Ramos (cell line): ENCODE measurements at regions not wholly inside any gene's neighbourhood (a gene's known extent, or its start where the extent isn't known, plus 50 kb on each side); places are given as distances from the start of the nearest gene placed in this dataset.

Experiments used
- in situ Hi-C: fragments of 300-500 bp; cut with MboI; formaldehyde crosslinking; loops from one replicate; pipeline ENCODE4 v1.14.3; 2022; ENCODE audit warnings: low sequenced_read_pairs; ENCODE audit not compliant: unreplicated experiment

DNA sequence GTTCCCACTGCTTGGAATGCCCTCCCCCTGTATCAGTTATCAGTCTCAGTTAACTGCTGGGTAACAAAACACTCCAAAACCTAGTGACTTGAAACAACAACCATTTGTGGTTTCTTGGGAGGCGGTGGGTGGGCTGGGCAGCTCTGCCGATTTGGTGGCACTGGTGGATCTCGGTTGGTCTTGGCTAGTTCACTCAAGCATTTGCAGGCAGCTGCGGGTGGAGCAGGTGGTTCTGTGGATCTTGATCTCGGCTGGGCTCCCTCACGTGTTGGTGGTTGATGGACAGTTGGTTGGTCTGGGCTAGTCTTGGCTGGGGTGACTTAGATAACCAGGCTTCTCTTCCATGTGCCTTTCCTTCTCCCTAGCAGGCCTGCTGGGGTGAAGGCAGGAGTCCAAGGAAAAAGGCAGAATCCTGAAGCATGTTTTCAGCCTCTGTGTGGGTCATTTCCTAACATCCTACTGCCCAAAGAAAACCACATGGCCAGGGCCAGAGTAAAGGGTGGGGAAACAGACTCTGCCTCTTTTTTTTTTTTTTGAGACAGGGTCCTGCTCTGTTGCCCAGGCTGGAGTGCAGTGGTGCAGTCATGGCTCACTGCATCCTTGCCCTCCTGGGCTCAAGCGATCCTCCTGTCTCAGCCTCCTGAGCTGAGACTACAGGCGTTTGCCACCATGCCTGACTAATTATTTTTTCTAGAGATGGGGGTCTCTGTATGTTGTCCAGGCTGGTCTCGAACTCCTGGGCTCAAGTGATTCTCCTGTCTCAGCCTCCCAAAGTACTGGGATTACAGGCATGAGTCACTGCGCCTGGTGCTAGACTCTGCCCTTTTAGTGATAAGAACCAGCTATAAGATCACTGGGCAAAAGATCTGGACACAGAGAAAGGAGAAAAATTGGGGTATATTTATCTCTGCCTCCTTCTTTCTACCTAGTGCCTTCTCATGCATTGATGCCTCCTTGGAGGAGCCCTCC lies 183.7 kb downstream of the RGS3 start:
- in situ Hi-C loops = no loop called here

DNA sequence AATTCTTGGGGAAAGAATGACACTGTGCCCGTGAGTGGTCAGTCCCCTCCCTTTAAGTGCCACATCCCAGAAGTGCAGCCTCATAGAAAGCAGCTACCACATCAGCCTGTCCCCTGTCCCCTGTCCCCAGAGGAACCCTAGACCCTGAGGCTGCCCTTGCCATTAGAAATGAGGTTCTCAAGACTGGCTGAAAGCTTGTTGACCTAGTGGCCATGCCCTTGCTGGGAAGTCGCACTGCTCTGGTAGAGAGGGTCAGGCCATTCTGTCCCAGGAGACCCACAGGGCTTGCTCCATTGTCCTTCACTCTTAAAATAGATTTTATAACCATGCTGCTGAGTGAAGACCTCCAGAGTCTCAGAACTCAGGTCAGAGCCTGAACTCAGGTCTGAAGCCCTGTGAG lies 184.5 kb downstream of the RGS3 start:
- in situ Hi-C loops = no loop called here

DNA sequence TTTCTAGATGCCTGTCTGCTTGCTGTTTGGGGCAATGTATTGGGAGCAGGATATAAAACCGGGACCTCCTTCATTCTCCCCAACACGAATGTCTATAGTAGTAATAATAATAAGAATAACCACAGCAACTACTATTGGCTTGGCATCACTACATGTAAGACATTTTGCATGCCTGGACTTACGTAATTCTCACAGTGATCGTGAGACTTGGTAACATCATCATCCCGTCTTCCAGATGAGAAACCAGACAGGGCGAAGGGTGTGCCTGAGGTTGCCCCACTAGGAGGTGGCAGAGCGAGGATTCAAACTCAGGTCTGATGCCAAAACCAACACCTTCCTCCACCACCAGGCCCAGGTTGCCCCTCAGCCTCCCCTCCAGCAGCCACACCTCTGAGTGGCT lies 185.1 kb downstream of the RGS3 start:
- in situ Hi-C loops = no loop called here

DNA sequence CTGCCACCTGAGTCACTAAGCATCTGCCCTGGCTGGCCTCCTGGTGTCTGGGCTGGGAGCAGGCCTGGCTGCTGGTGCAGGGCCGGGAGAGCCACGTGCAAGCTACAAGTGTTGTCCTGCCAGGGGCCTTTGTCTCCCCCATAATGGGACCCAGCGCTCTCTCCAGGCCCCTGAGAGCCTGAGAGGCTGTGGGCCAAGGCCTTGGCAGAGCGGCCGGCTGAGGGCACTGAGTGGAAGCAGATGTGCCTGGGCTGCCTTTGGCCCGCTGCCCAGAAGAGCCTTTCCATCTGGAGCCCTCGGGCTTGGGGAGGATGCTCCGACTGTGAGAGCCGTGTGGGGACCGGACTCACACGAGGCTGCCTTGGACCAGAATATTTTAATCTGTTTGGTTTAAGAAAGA lies 185.5 kb downstream of the RGS3 start:
- in situ Hi-C loops = no loop called here

DNA sequence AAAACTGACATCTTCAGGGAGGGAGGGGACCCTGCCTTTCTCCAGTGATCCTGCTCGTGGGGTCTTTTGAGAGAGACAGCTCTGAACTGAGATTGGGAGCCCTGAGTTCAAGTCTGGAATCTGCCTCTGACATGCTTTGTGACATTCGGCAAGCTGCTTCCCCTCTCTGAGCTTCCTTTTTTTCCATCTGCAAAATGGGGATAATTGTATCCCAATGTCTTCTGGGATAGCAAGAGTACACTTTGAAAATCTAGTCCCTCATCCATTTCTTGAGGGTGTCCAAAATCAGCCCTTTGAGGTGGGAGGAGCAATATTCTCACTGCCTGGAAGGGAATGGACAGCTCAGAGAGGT lies 186.3 kb downstream of the RGS3 start:
- in situ Hi-C loops = no loop called here

DNA sequence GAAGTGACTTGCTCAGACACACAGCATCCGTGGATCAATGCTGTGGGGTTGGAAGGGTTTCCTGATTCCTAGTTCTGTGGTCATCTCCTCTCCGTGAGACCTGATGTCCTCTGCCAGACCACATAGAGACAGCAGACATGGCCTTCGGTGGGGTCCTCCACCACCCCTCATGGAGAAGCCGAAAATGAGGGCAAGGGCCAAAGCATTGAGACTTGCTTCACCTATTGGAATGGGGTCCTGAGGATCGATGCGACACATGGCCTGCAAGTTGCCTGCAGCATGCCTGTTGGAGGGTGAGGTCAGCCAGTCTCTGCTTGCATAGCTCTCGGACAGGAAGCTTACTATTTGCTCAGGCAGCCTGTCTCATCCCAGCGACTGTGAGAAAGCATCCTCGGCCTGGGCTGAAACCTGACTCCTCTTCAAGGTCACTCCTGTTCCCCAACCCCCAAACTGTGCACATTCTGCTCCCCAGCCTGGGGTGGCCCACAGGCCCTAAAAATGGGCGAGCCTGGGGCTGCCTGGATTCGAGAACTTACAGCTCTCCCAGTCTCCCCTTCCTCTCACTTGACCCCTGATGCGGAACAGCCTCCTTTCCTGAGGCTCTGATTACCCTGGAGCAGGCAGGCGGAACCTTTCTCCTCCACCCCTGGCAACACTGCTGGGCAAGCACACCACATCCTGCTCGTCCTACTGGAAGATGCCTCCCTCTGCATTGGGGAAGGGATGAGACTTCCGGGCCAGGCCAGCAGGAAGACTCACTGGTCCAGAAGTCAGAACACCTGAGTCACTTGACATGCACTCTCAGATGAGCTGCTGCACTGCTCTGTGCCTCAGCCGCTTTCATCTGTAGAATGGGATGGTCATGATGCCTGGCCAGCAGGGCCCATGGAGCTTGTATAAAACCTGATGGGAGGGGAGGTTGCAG lies 186.9 kb downstream of the RGS3 start:
- in situ Hi-C loops = no loop called here

DNA sequence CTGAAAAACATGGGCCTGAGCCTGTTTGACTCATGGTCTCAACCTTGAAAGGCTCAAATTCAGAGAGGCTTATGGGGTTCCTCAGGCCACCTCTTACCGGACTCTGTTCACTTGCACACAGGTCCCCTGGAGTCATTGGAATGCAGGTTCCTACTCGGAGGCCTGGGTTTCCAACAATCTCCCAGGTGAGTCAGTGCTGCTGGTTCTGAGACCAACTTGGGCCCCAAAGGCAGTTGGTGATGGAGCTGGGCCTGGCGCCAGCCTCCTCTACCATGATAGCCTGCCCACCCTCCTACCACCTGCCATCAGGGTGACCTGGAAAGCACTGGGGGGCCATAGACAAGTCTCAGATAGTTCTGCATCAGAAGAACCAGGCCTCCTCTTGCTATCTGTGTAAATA lies 188.4 kb downstream of the RGS3 start:
- in situ Hi-C loops = no loop called here

DNA sequence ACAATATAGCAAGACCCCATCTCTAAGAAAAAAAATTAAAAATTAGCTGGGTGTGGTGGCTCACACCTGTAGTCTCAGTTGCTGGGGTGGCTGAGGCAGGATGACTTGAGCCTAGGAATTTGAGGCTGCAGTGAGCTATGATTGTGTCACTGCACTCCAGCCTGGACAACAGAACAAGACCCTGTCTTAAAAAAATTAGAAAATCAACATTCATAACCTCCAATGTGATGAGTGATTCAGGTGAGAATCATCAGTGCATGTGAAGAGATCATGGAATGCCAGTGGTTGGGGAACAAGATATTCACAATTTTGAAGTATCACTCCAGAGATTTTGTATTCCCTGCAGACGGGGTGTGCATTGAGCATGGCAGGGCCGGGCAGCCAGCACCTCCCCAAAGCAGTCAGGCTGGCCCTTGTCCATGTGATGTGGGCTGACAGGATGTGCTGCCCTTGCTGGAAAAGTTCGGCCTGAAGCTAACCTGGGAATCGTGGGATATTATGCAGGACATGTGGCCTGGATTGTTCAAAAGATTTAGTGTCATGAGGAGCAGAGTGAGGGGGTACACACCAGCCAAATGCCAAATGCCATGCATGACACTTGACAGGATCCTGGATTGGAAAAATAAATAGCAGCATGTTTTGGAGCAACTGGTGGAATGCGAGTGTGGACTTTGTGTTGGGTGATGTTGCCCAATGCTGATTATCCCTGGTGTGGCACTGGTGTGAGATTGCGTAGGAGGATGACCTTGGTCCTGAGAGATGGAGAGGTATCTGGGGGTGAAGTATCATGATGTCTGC lies 189.0 kb downstream of the RGS3 start:
- in situ Hi-C loops = no loop called here

DNA sequence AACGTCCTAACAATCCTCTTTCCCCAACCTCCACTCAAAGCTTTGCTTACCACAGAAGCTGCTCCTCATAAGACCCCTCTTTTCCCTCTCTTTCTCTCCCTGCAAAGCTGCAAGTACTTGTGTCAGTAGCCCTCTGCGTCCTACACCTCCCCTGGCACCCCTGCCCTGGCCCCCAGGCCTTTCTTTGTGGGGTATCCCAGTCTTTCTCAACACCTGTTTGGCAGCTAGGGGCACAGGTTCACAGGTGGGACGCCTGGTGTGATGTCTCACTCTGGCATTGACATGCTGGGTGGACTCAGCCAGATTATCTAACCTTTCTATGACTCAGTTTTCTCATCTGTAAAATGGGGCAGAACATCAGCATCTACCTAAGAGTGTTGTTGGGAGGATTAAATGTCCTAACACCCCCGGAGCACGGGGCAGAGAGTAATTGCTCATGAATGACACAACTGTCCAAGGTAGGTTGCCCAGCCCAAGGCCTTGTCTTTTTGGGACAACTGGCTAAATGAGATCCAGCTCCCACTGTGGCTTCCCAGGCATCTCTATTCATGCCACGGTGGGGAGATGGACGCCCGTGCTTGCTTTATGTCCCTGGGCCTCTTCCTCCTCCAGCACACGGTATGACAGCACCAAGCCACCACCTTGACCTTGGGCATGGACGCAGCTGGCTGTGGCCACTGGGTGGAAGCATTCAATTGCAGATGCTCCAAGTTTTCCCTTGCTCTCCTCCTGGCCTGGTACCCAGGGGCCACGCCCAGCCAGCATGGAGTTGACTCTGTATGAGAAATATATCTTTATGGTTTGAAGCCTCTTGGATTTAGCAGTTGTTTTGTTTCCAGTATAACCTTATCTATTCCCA lies 190.4 kb downstream of the RGS3 start:
- in situ Hi-C loops = no loop called here

DNA sequence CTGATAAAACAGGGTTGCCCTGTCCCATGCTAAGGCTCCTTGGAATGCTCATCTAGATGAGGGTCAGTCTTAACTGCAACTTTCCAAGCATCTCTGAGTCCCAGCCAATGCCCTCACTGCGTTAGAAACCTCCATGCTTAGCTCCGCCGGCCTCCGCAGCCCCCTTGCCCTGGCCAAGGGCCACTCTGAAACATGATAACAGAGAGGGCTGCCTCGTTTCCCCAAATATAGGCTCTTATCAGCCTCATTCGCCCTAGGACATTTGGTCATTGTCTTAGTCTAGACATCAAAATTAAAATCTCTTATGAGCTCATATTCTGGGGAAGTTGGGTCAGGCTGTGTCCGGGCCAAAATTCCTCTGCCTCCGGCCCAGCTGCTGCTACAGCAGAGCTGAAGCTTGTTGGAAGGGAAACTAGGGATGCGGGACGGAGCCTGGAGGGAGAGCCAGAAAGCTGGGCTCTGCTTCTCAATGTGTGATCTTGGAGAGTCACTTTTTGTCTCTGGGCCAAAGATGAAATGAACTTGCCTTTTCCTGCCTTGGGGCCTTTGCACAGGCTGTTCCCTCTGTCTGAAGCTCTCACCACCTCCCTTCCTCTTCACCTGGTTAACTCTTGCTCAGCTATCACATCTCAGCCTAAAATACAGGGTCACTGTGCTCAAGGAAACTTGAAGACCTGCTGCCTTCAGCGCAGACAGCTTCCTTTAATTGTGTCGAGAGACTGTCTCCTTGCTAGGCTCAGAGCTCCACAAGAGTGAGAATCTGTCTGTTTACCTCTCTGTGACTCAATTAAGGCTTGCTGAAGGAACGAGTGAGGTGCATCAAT lies 191.3 kb downstream of the RGS3 start:
- in situ Hi-C loops = loop anchor here (5.0 kb wide), 3 partner anchors 63 to 383 kb away; no protein-coding TSS in a partner anchor

DNA sequence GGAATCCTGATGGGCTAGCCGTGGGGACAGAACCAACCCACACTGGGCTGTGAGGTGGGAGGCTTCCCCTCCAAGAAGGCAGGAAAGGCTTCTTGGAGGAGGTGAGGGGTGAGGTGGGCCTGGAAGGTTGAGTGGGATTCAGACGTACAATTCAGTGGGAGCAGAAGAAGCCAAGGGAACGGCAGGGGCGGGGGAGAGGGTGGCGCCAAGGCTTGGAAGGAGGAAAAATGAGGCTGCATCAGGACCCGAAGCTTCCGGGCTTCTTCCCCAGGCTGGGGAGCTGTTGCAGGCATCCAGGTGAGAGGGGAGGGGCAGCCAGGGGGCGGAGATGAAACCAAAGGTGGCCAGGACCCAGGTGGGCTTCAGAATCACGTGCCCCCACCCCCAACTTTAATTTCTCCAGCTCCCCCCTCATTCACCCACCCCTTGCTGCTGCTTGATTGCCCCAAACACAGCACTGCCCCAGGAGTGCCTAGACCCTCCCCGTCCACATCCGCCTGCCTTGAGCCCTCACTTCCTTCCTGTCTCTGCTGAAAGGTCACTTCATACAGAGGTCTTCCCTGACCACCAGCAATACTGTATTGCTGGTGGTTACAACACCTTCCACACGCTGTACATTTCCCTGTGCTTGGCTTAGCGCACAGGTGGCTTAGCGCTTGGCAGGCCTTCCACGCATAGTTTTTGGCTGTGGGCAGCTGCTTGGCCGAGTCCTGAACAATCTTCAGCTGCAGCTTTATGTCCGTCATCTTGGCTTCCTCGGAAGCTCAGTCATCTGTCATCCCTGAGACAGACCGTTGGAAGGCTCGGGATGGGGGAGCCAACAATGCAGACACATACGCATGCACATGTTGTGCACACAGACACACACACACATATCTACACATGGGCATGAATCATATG lies 193.5 kb downstream of the RGS3 start:
- in situ Hi-C loops = loop anchor here (5.0 kb wide), 3 partner anchors 65 to 385 kb away; no protein-coding TSS in a partner anchor

DNA sequence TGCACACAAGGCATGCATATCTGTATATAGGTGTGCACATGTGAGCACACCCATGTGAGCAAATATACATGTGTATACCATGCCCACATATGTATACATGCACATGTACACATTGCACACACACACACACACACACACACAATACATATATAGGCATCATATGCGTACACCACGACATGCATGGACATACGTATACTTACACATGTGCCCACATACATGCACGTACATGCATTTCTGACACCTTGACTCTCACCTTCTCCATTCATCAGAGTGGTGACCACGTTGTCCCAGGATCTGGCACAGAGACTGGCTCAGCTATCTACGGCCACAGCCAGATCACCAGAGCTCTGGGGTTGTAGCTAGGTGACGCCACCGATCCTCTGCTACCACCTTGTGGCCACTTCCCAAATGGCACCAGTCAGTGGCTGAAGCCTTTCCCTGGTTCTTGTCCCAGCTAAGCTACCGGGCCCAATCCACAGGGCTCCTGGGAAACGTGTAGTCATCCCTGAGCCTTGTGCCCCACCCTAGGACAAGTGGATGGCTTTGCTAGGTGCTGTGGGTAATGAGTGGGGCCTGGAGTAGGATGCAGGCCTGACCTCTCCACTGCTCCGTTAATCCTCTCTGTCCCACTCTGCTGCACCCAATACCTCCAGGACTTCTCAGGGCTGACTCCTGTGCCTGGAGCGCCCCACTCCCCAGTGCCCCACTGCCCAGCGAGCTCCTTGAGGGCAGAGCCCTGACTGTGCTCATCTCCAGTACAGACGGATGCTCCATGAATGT lies 194.4 kb downstream of the RGS3 start:
- in situ Hi-C loops = loop anchor here (5.0 kb wide), 3 partner anchors 66 to 386 kb away; no protein-coding TSS in a partner anchor

DNA sequence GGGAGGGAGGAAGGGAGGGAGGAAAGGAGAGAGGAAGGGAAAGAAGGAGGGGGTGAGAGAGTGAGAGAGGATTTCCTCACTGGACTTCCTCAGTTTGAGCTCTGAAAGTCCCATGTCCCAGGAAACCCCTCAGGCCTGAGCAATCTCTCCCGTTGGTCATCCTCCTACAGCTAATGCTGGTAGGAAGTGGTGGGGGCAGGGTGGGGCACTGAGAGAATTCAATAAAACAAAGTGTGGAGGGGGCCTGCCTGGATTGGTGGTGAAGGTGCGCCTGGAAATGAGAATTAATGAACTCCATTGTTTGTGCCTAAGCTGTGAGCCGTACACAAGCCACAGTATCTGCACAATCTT lies 195.0 kb downstream of the RGS3 start:
- in situ Hi-C loops = loop anchor here (5.0 kb wide), 3 partner anchors 66 to 386 kb away; no protein-coding TSS in a partner anchor

DNA sequence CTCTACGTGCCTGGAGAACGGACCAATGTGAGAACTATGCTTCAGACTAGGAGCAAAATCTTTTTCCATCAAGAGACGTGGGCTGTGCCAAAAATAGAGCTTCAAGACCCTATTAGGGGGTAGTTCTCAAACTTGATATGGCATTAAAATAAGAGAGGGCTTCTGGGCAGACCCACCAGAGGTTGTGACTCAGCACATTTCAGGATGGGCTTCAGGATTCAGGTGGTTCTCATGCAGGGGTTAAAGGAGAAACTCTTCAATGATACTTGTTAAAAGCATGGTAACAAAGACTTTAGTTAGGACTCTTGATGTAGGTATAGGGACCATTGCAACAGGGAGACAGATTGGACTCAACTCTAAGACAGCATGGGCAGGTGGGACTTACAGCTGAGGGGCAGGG lies 195.5 kb downstream of the RGS3 start:
- in situ Hi-C loops = loop anchor here (5.0 kb wide), 3 partner anchors 67 to 387 kb away; no protein-coding TSS in a partner anchor

DNA sequence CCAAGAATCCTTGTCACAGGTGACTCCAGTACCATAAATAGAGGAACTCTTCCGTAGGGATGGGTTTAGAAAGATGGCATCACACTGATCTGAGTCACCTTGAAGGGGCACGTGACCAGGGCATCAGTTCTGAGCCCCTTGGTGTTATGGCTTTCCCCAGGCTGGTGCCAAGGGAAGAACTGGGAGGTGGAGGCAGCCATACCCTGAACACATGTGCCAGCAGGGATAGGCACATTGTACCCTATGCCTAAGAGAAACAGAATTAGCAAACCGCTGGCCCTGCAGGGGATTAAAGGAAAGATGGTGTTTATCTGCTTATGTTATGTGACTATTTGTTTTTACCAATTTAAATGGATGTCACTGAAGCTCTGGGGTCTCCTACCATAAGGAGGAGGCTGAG lies 196.2 kb downstream of the RGS3 start:
- in situ Hi-C loops = loop anchor here (5.0 kb wide), 3 partner anchors 67 to 387 kb away; no protein-coding TSS in a partner anchor

DNA sequence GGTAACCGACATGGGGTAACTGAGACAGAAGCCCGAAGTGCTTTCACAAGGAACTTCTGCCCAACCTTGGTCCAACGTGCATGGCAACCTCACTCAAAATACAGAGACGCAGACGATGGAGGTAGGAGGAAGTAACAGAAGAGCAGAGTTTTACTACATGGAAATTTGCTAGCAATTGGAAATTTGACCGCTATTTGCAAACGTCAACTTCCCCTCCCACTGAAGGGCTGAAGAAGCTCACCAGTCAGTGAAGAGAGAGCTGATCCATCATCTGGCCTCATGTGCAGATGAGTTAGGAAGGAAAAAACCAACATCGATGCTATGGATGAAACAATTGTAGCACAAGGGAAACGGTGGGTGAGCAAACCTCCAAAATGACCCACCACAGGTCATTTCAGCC lies 196.7 kb downstream of the RGS3 start:
- in situ Hi-C loops = no loop called here

DNA sequence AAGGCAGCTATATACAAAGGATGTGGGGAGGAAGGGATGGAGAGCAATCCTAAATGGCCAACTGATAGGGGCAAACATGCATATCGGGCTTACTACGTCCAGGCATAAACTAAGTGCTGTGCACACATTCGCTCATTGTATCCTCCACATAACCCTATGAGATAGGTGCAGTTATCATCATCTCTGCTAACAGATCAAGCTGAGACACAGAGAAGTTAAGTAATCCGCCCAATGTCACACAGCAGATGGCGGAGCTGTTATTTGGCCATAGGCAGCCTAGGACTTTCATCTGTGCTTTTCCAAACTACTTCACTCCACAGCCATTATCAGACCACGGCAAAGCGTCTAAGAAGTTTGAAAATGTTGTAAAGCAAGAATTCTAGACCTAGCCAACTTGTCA lies 197.5 kb downstream of the RGS3 start:
- in situ Hi-C loops = no loop called here
